GM11168 (cell line): ENCODE measurements at regions not wholly inside any gene's neighbourhood (a gene's known extent, or its start where the extent isn't known, plus 50 kb on each side); places are given as distances from the start of the nearest gene placed in this dataset.
"Not testable (repeated sequence)": the region's sequence is repeated elsewhere in the genome, so short reads cannot be mapped to it uniquely, and the experiment has no call there.

Source experiments
- in situ Hi-C: fragments of 300-500 bp; cut with MboI; formaldehyde crosslinking; loops from one replicate; pipeline ENCODE4 v1.12.0; 2022; ENCODE audit warnings: low sequenced_read_pairs; ENCODE audit not compliant: unreplicated experiment

DNA sequence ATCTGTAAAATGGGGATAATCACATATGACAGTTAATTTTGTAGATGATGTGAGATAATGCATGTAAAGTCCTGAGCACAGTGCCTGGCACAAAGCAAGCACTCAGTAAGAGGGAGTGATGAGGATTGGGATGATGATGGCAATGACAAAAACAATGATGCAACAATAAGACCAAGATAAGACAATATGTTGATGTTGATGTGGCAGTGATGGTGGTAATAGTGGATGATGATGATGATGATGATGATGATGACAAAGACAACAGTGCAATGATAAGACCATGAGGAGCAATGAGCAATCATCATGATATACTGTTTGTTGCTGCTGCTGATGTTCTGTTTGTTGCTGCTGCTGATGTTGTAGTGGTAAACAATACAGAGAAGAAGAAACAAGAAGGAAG is 344.1 kb downstream of the NPIPA8 start:
- in situ Hi-C loops, result no loop called here

DNA sequence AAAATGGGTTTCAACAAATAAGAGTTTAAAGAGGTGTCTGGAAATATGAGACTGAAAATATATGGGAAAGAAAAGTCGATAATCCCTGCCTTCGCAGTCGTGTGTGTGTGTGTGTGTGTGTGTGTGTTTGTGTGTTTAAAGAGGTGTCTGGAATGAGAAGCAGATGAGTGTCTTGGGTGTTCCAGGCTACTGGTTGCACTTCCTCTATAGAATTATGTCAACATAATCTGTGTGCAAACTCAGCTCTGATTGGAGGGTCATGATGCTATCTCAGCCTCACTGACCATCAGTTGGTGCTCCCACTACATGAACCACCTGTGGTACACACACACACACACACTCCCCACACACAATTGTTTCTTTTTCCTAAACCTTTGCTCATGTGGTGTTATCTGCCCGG is 347.3 kb downstream of the NPIPA8 start:
- in situ Hi-C loops, result no loop called here

DNA sequence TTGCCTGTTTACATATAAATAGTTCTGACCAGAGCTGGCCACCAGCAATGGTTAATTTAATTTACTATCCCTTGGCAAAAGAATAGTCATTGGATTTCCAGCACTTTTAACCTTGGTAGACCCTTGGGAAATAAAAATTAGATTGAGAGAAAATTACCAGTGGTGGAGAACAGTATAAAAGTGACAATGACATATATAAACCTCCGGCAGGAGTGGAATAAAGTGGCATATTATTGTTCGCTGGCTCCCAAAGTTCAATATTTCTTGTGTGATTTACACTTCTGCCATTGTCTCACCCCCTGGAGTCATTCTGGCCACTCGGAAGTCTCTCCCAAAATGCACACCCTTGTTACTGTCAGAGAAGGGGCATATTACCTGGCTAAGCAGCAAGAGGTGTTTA is 347.7 kb downstream of the NPIPA8 start:
- in situ Hi-C loops, result no loop called here

DNA sequence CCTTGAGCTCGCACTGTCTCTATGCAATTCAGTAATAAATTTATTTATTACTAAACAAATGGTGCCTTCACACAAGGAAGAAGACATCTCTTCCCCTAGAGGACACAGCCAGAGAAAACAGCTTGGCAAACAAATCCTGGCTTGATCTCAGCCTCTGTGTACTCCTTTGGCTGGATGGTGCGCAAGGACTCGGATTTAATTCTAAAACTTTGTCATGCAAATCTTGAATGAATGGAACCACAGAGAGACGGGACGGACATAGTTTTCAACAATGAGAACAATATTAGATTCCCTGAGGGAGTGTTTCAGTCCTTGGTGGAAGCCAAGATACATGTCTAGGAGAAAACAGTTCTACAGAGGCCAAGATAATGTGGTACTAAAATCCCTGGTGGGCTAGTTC is 349.5 kb downstream of the NPIPA8 start:
- in situ Hi-C loops, result no loop called here

DNA sequence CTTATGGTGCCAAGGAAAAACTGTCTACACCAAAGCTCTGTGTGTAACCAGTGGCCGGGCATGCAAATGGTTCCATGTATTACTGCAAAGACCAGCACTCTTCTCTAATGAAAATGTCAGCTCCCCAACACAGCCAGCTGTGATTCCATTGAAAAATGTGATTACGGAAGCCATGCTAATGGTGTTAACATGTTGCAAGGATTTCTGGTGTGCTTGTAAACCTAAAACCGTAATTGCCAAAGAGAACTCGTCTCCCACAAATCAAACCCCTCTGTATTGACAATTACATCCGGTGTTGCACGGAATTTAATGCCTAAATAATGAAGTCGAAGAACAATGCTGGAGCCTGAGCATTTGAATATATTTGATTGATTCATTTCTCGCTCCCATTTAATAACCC is 351.7 kb downstream of the NPIPA8 start:
- in situ Hi-C loops, result no loop called here

DNA sequence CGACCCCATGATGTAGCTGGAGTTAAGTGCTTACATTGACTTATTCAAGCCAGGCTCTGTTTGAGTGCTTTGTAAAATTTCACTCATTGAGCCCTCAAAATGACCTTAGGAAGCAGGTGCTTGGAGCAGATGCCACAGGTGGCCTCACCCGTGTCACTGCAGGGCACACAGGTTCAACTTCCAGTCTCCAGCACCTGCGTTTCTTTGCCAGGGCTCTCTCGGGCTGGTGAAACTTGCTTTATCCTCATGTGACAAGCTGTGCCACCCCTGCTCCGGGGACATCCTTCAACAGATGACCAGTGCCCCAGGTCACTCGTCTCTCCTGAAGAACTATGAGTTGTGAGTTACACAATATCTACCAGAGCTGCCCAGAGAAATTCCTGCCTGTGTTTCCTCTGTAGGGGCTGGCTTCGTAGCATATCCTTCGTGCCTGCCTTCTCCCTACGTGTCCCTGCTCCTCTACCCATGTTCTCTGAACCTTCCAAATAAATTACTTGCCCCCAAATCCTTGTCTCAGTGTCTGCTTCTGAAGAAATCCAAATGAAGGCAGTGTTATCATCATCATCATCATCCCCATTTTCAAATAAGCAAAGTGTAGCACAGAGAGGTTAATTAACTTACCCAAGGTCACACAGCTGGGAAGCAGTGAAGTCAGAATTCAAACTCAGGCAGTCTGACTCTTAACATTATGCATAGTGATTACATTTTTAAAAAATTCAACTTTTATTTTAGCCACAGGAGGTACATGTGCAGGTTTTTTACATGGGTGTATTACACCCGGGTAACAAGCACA is 352.5 kb downstream of the NPIPA8 start:
- in situ Hi-C loops, result no loop called here

DNA sequence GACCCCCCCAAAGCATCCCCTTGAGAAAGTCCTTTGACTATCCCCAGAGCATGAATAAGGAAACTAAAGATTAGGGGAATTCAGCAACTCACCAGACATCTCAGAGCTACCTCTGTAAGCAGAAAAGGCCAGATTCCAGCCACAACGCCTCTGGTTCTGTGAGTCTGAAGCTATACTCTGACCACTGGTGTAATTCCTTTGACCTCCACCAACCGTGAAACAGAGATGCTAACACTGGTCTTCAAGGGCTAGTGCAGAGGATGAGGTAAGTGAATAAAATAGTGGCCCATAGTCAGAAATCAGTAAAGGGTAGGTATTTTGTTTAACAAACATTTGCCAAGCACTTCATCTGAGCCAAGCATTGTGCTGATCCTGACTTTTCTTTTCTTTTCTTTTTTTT is 353.4 kb downstream of the NPIPA8 start:
- in situ Hi-C loops, result no loop called here

DNA sequence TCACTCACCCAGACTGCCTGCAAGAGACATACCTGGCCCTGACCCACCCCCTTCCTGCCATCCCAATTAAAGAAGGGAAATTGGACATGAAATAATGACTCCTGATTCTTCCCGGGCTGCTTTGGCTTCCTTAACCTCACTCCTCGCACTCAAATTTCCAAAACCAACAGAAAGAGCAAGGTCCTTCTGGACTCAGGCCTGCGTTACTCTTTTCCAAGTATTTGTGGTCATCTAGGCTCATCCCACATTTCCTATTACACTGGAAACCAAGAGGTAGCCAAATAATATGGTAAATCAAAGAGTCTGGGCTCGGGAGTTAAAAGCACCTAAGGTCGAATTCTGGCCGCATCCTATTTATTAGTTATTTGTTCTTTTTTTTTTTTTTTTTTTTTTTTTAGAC is 359.3 kb downstream of the NPIPA8 start:
- in situ Hi-C loops, result no loop called here

DNA sequence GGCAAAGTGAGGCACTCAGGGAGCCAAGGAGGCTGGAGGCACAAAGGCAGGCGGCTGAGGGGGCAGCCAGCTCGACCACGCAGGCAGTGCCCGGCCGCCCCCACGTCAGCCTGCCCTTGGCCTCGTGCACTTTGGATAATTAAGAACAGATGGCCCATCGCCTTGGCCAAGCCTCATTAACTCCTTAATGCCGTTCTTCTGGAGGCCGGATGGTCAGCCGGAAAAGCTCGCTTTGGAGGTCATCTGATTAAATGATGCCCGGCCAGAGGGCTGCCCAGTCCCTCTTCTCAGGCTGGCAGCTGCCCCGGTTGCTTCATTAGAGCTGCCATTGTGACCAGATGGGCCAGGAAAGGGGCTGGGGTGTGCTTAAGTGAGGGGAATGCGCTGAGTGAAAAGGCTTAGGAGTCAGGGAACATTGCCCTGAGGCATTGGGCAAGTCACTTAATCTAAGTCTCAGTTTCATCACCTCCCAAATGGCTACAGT is 364.0 kb downstream of the NPIPA8 start:
- in situ Hi-C loops, result no loop called here

DNA sequence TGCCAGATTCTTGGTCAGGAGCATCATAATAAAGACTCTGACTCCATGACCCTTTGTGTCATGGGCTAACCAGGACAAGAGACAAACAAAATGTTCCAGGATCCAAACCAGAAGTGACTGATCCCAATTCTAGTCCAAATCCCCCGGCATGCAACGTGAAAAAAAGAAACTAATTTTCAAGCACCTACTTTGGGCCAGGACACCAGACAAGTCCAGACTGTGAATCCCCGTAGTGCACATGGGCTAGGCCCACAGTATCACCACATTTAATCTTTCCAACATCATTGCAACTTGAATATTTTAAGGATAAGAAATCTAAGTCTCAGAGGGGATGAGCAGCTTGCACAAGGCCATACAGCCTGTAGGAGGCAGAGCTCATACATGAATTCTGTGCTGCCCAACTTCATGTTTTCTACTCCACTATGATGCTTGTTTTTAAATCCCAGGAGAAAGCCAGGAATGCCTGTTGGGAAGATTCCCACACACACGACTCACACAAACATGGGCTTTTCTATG is 365.7 kb downstream of the NPIPA8 start:
- in situ Hi-C loops, result no loop called here

DNA sequence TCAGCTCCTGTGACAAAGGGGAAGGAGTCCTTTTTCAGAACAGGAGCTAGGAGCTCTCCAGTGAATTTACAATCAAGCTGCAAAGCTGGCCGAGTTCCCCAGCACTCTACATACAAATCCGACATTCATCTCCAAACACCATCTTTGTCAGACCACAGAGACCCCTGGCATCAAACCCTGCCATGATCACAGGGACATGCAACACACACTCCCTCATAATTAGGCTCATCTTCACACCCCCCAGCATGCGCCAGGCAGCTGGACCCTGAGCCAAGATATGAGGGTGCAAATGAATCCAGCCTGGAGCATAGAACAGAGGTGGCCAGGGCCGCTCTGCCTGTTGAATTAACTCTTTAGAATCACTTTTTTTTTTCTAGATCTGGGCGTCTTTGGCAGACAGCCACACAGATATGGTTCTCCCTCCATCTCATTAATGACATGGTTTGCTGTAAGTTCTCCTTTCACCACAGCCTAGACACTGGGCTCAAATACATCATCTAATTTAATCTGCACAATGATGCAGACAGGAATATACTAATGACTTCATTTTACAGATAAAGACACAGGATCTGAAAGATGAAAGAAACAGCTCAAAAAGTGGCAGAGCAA is 366.3 kb downstream of the NPIPA8 start:
- in situ Hi-C loops, result no loop called here

DNA sequence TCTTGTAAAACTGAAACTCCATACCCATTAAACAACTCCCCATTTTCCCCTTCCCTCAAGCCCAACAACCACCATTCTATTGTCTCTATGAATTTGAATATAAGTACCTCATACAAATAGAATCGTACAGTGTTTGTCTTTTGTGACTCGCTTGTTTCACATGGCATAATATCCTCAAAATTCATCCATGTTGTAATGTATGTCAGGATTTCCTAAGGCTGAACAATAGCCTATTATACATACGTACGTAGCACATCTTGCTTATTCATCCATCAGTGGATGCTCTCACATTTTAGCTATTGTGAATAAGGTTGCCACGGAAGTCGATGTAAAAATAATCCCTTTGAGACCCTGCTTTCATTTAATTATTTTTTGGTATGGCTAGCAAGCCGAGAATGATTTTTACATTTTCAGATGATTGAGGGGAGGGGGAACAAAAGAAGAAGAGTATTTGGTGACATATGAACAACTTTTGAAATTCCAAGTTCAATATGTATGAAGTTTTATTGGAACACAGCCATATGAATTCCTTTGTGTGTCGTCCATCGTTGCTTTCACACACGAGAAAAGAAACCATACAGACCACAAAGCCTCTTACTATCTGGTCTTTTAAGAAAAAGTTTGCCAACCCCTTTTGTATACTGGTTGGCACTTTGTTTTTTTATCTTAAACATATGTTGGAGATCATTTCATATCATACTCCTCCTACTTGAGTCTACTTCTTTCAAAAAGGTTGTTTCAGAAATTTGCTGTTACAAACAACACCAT is 371.2 kb downstream of the NPIPA8 start:
- in situ Hi-C loops, result no loop called here

DNA sequence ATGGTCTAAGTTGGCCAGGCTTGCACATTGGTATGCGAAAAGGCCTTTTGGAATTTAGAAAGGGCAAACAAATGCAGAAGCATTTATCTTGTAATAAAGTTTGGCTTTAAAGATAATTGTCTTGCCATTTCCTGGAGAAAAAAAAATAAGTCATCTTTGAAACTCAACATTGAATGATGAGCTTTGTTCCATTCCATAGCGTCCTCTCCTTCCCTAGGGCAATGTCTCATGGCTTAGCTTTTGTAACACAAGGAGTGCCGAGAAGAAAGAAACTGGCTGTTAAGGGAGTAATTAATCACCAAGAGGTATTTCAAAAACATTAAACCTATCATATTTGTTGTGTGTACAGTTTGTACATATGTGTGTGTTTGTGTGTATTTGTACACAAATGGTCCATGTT is 372.3 kb downstream of the NPIPA8 start:
- in situ Hi-C loops, result no loop called here

DNA sequence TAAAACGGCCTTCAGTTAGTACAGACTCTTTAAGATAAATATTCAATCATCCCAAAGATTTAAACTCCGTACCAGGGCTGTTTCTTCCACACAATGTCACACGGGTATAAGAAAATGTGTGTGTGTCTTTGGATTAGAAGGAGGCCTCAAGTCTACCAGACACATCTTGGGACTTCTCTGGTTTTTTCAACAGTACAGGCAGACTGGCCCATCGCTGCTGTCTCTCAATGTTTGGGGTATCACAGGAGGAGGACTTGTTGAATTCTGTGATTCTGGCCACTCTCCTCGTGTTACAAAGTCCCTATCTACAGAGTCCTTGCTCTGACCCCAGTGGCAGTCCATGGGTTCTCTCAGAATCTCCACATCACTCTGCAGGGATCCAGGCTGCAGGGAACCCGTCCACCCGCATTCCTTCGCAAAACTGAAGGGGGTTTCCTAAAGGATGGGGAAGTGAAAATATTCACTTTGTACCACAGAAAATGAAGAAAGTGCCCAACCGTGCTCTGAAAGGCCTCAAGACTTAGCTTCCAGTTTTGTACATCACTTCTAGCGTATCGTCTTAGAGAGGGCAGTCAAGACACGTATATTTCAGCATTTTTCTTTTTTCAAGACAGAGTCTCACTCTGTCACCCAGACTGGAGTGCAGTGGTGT is 373.2 kb downstream of the NPIPA8 start:
- in situ Hi-C loops, result no loop called here

DNA sequence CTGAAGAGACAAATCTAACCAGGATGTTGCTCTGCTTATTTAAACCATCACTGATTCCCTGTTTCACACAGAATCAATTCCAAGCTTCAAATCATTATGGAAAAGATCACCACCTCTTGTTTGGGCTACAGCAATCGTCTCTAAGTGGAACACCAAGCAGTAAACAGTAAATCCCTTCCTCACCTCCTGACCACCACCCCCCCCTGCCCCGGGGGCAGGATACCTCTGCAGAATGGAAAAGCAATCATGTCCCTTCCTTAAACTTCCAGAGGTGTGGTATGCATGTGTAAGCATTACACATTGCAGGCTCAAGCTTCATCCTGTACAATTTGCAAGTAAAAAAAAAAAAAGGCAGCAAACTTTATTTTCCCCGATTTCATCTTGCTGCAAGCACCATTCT is 373.8 kb downstream of the NPIPA8 start:
- in situ Hi-C loops, result no loop called here

DNA sequence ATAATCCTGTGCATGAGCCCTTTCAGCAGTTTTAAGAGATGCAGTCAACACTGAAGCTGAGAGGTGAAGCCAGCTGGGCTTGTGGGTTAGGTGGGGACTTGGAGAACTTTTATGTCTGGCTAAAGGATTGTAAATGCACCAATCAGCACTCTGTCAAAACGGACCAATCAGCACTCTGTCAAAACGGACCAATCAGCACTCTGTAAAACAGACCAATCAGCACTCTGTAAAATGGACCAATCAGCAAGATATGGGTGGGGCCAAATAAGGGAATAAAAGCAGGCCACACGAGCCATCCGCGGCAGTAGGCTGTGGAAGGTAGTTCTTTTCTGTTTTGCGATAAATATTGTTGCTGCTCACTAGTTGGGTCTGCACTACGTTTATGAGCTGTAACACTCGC is 374.7 kb downstream of the NPIPA8 start:
- in situ Hi-C loops, result not testable (repeated sequence)

DNA sequence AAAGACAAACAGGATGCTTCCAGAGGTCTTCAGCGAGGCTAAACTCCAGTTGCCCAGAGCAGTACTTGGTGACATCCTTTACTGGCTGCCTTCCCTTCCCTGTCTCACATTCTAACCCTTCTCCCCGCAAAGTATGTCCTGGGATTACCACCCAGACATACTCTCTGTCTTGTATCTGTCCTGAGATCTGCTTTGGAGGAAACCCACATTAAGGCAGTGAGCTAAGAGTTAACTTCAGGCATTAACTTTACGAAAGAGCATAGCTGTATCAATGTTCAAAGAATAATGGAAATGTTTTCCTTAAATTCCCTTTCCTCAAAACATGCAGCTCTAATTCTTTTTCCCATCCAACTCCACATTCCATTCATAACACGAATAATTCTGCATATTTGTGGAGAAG is 385.2 kb downstream of the NPIPA8 start:
- in situ Hi-C loops, result no loop called here

DNA sequence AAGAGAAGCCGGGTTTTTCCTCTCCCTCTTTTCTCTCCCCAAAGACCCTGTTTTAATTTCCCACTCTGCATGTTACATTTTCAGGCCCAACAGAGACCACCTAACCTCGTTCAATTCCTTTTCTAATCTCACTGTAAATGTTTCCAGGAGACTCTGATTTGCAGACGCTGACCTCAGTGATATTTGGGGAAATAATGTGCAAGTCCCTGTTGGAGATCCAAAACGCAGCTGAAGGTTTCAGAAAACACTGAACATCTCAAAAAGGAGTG is 386.6 kb downstream of the NPIPA8 start:
- in situ Hi-C loops, result loop anchor here (10.0 kb wide), 1 partner anchor 125 kb away; no protein-coding TSS in a partner anchor

DNA sequence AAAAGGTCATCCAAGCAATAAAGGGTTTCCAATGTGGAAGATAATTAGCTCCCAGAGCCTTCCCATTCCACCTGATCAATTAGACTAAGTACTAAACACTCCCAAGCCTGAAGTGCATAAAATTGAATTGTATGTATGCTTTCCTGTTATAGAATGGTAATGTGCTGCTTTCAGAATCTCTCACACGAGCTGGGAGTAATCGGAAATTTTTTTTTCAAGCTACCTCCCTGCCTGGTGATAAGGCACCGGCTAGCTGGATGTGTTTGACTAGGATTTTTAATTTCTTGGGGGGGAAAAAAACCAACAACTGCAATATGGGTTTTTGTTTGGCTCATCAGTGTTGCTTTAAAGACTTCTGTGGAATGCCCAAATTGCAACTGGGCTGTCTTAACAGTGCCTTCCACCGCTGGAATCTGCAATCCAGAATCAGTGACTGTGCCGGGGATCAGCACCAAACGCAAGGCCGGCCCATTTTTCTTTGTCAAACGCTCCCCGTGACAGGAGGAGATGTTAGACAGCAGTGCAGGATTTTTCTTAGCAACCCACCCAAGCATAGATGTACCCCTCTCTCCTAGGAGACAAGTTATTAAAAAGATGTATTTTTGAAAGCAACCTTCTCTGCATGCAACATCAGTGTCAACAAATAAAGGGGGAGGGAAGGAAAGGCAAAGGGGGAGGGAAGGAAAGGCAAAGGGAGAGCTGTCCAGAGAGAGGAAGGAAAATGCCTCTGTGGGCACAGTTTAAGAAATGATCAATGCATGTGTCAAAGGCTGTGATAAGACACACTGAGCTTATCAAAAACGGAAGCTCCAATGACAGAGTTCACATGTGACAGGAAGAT is 387.2 kb downstream of the NPIPA8 start:
- in situ Hi-C loops, result loop anchor here (10.0 kb wide), 1 partner anchor 125 kb away; no protein-coding TSS in a partner anchor

DNA sequence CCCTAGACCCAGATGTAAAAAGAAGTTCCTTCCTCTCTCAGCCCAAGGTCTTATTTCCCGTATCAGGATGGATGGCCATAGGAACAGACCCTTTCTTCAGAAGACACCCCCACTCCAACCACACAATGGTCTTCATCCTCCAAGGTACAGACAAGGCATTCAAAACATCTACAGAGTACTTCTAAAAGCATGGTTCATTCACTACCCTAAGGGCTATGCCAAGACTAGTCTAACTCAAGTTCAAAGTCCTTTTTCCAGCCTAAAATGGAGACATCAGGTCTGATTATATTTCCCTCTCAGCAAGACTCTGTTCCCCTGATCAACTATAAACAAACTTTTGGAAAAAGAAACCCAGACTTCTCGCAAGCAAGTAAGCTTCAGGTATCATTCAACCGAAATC is 388.9 kb downstream of the NPIPA8 start:
- in situ Hi-C loops, result loop anchor here (10.0 kb wide), 1 partner anchor 123 kb away; no protein-coding TSS in a partner anchor
